Spleen (tissue), 11 donors: ENCODE measurements at regions not wholly inside any gene's neighbourhood (a gene's known extent, or its start where the extent isn't known, plus 50 kb on each side); places are given as distances from the start of the nearest gene placed in this dataset.
"Not testable (repeated sequence)": the region's sequence is repeated elsewhere in the genome, so short reads cannot be mapped to it uniquely, and the experiment has no call there.

Experiments
- DNase-seq: peaks from one replicate; pipeline ENCODE4 v3.0.0-alpha.2; 2020
- H3K27ac ChIP-seq, 8 donors: fragments of 200-600 bp; sonication (generic) in 7 of 8; 1 replicate in 4 of 8; 2 replicates in 4 of 8; pipeline versions ENCODE4 v1.5.0 to v1.8.0; 2016 to 2021; ENCODE audit warnings: inconsistent platforms in 4 of 8, mild to moderate bottlenecking in 4 of 8, moderate library complexity in 1 of 8
- H3K27me3 ChIP-seq, 7 donors: fragments of 200-600 bp; sonication (generic) in 6 of 7; replicated peaks in 1 of 7; 1 replicate in 4 of 7; 2 replicates in 3 of 7; pipeline versions ENCODE4 v1.5.0 to v1.8.0; 2016 to 2021; ENCODE audit warnings: inconsistent platforms in 3 of 7, mild to moderate bottlenecking in 1 of 7
- H3K36me3 ChIP-seq, 6 donors: fragments of 200-600 bp; sonication (generic) in 5 of 6; 1 replicate in 4 of 6; 2 replicates in 2 of 6; pipeline versions ENCODE4 v1.5.0 to v1.8.0; 2016 to 2021; ENCODE audit warnings: inconsistent platforms in 2 of 6
- H3K4me1 ChIP-seq, 6 donors: fragments of 200-600 bp; sonication (generic) in 5 of 6; 1 replicate in 3 of 6; 2 replicates in 3 of 6; pipeline versions ENCODE4 v1.5.0 to v1.8.0; 2016 to 2021; ENCODE audit warnings: inconsistent platforms in 3 of 6
- H3K4me3 ChIP-seq, 8 donors: fragments of 200-600 bp; sonication (generic) in 7 of 8; 1 replicate in 4 of 8; 2 replicates in 4 of 8; pipeline versions ENCODE4 v1.5.0 to v1.8.0; 2016 to 2021; ENCODE audit warnings: inconsistent platforms in 4 of 8, mild to moderate bottlenecking in 4 of 8, moderate library complexity in 2 of 8
- H3K9me3 ChIP-seq, 8 donors: fragments of 200-600 bp; sonication (generic) in 7 of 8; 1 replicate in 4 of 8; 2 replicates in 4 of 8; pipeline versions ENCODE4 v1.5.0 to v1.8.0; 2016 to 2021; ENCODE audit warnings: inconsistent platforms in 4 of 8
- POLR2A ChIP-seq, 3 donors: fragments of 450-650 bp; IDR thresholded peaks; one replicate each; pipeline ENCODE4 v1.5.1; 2017; ENCODE audit warnings: antibody characterized with exemption in 3 of 3, mild to moderate bottlenecking in 1 of 3
- POLR2AphosphoS5 ChIP-seq, 3 donors: sonication (generic); formaldehyde crosslinking; IDR thresholded peaks; one replicate each; pipeline ENCODE4 v1.5.1; 2017; ENCODE audit warnings: antibody characterized with exemption in 3 of 3
- WGBS, 5 donors: extraction: QIAGEN DNeasy Blood & Tissue Kit in 3 of 5; methylation state at CpG; one replicate each; pipeline versions ENCODE4 v1.1.5 to v1.1.7; 2013 to 2018; 5-methylcytosine and 5-hydroxymethylcytosine counted together
- intact Hi-C: fragments of 100-400 bp; cut with DNase I; formaldehyde crosslinking; loops from one replicate; pipeline ENCODE4 v1.15.0; 2023; ENCODE audit warnings: low total_unique reads
- TF ChIP-seq, protein P1 (sequence below), 11 experiments: fragments of 200-600 bp in 7 of 11; fragments of 450-650 bp in 4 of 11; sonication (generic) in 4 of 11; IDR thresholded peaks in 8 of 11; conservative IDR thresholded peaks in 3 of 11; 1 replicate in 7 of 11; 2 replicates in 4 of 11; pipeline versions ENCODE4 v1.4.0 to v1.8.0; 2016 to 2021; ENCODE audit warnings: antibody characterized with exemption in 11 of 11, inconsistent platforms in 4 of 11, mild to moderate bottlenecking in 1 of 11
- donor health status: healthy with polysubstance abuse.
- donor health status: DM: no; HTN: no; CAD: no; lungs with moderate emphysema.
- donor health status: DM: no; HTN: no; CAD: no.
- donor health status: Bipolar disorder and iron deficiency.
- donor health status: healthy.
- donor health status: DM: no; HTN: no; CAD: no.
- donor health status: DM: yes; HTN: yes; CAD: no.

DNA sequence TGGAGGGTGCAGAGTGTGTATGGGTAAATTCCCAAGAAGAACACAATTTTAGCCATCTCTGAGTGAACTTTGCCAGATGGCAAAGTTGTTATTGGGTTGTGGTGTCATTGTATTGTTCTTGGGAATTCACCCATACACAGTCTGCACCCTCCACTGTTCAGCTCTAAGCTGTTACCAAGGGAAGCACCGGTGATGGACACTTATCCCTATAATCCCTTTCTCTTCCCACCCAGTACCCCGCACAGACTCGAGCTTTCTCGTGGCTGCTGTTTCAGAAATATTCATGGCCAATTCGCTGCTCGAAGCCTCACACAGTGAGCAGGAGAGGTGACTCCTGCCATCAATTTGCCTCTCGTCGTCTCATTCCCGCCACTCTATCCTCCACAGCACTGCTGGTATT is 95.7 kb upstream of the PALMD start:
- Histone ChIP-seq H3K27ac (no peak overlapping the region), H3K4me1 (no peaks in the 10 kb centered on the region), H3K9me3 (no peaks in the 10 kb centered on the region), H3K27me3 (no peaks in the 10 kb centered on the region), H3K4me3 (no peak overlapping the region), H3K36me3 (no peaks in the 10 kb centered on the region)
- no peak for DNase-seq
- intact Hi-C loops = no loop called here
- WGBS, 5 donors = 88 to 95% (median 93%) methylated on average over 9 of the region's 9 CpGs
- TF ChIP-seq, protein P1, sequence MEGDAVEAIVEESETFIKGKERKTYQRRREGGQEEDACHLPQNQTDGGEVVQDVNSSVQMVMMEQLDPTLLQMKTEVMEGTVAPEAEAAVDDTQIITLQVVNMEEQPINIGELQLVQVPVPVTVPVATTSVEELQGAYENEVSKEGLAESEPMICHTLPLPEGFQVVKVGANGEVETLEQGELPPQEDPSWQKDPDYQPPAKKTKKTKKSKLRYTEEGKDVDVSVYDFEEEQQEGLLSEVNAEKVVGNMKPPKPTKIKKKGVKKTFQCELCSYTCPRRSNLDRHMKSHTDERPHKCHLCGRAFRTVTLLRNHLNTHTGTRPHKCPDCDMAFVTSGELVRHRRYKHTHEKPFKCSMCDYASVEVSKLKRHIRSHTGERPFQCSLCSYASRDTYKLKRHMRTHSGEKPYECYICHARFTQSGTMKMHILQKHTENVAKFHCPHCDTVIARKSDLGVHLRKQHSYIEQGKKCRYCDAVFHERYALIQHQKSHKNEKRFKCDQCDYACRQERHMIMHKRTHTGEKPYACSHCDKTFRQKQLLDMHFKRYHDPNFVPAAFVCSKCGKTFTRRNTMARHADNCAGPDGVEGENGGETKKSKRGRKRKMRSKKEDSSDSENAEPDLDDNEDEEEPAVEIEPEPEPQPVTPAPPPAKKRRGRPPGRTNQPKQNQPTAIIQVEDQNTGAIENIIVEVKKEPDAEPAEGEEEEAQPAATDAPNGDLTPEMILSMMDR (IDR thresholded peaks at IDR 0.05 in 8 of 11, conservative IDR thresholded peaks at IDR 0.05 in 3 of 11) = no peak
- TF ChIP-seq POLR2AphosphoS5 (IDR thresholded peaks at IDR 0.05) = no peak
- TF ChIP-seq POLR2A (IDR thresholded peaks at IDR 0.05) = no peak

DNA sequence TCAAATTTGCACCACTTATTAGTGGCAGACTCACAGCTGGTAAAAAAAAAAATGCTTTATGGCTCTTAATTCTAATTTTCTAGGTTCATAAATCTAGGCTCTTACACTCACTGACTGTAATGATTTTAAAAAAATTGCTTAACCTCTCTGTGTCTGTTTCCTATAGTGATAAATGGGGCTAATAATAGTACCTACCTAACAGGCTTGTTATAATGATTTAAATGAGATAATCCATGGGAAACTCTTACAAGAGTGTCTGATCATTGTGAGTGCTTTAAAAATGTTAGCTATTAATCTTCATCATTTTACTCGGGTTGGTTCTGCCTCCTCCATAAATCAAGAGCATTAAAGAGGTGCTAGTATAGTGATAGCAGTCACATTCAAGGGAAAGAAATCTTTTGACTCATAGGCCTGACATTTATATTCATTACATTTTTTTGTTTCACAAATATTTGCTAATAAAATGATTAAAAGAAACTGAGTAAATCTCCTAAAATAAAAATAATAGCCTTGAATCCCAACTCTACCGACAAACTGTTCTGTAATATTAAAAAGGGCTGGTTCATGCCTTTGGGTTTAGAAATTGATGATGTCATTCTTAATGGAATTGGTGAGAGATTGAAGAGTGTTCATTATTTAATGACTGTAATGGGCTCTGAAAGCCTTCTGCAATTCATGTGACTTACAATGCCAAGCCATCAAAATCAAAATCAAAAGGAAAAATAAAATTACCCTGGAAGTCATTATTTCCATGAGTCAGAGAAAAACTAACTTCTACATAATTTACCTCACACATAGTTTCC is 93.9 kb upstream of the PALMD start:
- WGBS, 5 donors = 66 to 83% (median 70%) methylated on average over 2 of the region's 2 CpGs
- no peak overlapping the region for H3K4me3 ChIP-seq
- intact Hi-C loops = no loop called here
- TF ChIP-seq POLR2A (IDR thresholded peaks at IDR 0.05) (no peak), POLR2AphosphoS5 (IDR thresholded peaks at IDR 0.05) (no peak)
- TF ChIP-seq, protein P1 (IDR thresholded peaks at IDR 0.05 in 8 of 11, conservative IDR thresholded peaks at IDR 0.05 in 3 of 11) = no peak
- H3K27me3 ChIP-seq = no peaks in the 10 kb centered on the region
- H3K27ac ChIP-seq = no peak overlapping the region
- no peak for DNase-seq
- H3K9me3 ChIP-seq = no peaks in the 10 kb centered on the region
- no peaks in the 10 kb centered on the region for H3K4me1 ChIP-seq
- H3K36me3 ChIP-seq = no peaks in the 10 kb centered on the region

DNA sequence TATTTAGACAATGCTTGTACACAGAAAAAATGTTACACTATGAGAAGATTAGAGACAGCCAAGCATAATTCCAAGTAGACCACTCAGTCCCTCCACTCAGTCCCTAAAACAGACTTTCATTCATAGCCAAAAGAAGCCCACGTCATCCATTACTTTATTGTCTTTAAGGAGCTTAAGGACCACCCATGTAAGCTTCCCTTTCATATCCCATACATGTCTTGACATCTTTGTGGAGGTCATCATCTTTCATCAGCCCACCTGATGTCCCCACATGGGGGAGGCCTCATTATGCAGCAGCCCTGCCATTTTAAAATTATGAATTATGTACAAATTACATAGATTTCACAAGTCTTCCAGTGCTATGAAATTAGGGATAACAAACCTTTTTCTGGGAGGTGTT is 92.6 kb upstream of the PALMD start:
- TF ChIP-seq POLR2AphosphoS5 (IDR thresholded peaks at IDR 0.05) (no peak), POLR2A (IDR thresholded peaks at IDR 0.05) (no peak)
- TF ChIP-seq, protein P1 (IDR thresholded peaks at IDR 0.05 in 8 of 11, conservative IDR thresholded peaks at IDR 0.05 in 3 of 11) = no peak
- H3K27me3 ChIP-seq = no peaks in the 10 kb centered on the region
- no peak for DNase-seq
- H3K27ac ChIP-seq = no peak overlapping the region
- H3K36me3 ChIP-seq = no peaks in the 10 kb centered on the region
- H3K4me3 ChIP-seq = no peak overlapping the region
- no peaks in the 10 kb centered on the region for H3K9me3 ChIP-seq
- no peaks in the 10 kb centered on the region for H3K4me1 ChIP-seq
- WGBS, 5 donors = 72 to 91% (median 84%) methylated on average over 1 of the region's 1 CpG
- intact Hi-C loops = no loop called here

DNA sequence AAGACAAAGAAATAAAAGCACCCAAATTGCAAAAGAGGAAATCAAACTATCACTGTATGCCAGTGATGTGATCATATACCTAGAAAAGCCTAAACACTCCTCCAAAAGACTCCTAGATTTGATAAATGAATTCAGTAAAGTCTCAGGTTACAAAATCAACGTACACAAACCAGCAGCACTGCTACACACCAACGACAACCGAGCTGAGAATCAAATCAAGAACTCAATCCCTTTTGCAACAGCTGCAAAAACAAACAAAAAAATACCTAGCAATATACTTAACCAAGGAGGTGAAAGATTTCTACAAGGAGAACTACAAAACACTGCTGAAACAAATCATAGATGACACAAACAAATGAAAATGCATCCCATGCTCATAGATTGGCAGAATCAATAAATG is 92.1 kb upstream of the PALMD start:
- H3K4me3 ChIP-seq, H3K36me3 ChIP-seq, DNase-seq, intact Hi-C loops, H3K9me3 ChIP-seq, H3K4me1 ChIP-seq, H3K27me3 ChIP-seq, H3K27ac ChIP-seq: not testable (repeated sequence)
- 46 to 73% (median 53%) methylated on average over 3 of the region's 3 CpGs for WGBS, 5 donors
